KMS-11 (cell line): ENCODE measurements at regions not wholly inside any gene's neighbourhood (a gene's known extent, or its start where the extent isn't known, plus 50 kb on each side); places are given as distances from the start of the nearest gene placed in this dataset.

Experiments used
- H2AFZ ChIP-seq: fragments of 200-600 bp; sonication (generic); 2 replicates; pipeline ENCODE4 v1.6.1; 2016; ENCODE audit warnings: antibody characterized with exemption, mixed run types, low read depth
- H3K27ac ChIP-seq: fragments of 200-600 bp; sonication (generic); 2 replicates; pipeline ENCODE4 v1.6.1; 2016; ENCODE audit warnings: mild to moderate bottlenecking, mixed run types
- H3K27me3 ChIP-seq: fragments of 200-600 bp; sonication (generic); 2 replicates; pipeline ENCODE4 v1.6.1; 2017; ENCODE audit warnings: mild to moderate bottlenecking, low read depth, mixed run types, moderate library complexity; ENCODE audit not compliant: insufficient read depth
- H3K36me3 ChIP-seq: fragments of 200-600 bp; sonication (generic); 2 replicates; pipeline ENCODE4 v1.6.1; 2017; ENCODE audit warnings: mild to moderate bottlenecking, mixed run types; ENCODE audit not compliant: insufficient read depth
- H3K4me1 ChIP-seq: fragments of 200-600 bp; sonication (generic); 2 replicates; pipeline ENCODE4 v1.6.1; 2016; ENCODE audit warnings: mild to moderate bottlenecking, low read depth, mixed run types; ENCODE audit not compliant: poor library complexity, severe bottlenecking
- H3K4me2 ChIP-seq: fragments of 200-600 bp; sonication (generic); 2 replicates; pipeline ENCODE4 v1.7.0; 2016; ENCODE audit warnings: mild to moderate bottlenecking, mixed run types
- H3K4me3 ChIP-seq: fragments of 200-600 bp; sonication (generic); IDR thresholded peaks from 2 replicates; pipeline ENCODE4 v1.6.1; 2017; ENCODE audit warnings: low read depth, low read length, mixed read lengths; ENCODE audit not compliant: insufficient read depth
- H3K79me2 ChIP-seq: fragments of 200-600 bp; sonication (generic); 2 replicates; pipeline ENCODE4 v1.6.1; 2016; ENCODE audit warnings: low read depth, mixed run types; ENCODE audit not compliant: insufficient read depth
- H3K9ac ChIP-seq: fragments of 200-600 bp; sonication (generic); 2 replicates; pipeline ENCODE4 v1.6.1; 2016; ENCODE audit warnings: mild to moderate bottlenecking, mixed run types
- H4K20me1 ChIP-seq: fragments of 200-600 bp; sonication (generic); 2 replicates; pipeline ENCODE4 v1.6.1; 2016; ENCODE audit warnings: mild to moderate bottlenecking, mixed run types; ENCODE audit not compliant: insufficient read depth
- TF ChIP-seq, protein P1 (sequence below): fragments of 200-600 bp; sonication (generic); conservative IDR thresholded peaks from 2 replicates; pipeline ENCODE4 v1.6.1; 2017; ENCODE audit warnings: low read depth, mild to moderate bottlenecking, antibody characterized with exemption, low read length, moderate library complexity, mixed read lengths

DNA sequence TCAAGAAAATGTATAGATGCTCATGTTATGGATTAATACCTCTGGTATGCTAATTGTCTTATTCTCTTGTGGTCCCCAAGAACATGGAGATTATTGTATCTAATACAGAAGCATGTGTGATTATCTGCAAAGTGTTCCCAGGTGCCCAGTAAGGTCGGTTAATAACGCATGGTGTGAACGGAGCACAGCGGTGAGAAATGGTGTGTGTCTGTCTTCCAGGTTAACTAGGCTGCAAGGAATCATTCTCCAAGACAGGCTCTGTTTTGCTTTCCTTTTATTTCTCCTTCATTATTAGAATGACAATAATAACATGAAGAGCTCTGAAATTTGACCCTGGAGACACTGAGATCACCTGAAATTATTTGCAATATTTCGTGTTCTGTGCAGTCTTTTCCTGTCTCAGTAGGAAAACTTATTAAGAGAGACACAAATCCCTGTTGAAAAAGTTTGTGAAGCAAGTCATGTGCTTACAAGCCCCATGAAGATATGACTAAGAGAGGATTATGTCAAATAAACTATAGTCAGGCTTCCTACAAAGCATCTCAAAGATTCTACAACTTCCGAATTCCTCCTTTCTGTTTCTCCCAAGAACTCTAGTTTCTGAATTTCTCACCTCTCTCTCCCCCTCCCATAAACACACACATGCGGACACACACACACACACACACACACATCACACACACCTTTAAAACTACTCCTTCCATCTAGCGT, 230.9 kb downstream of the HS3ST1 start:
- no peak overlapping the region for H3K4me2 ChIP-seq
- no peaks in the 10 kb centered on the region for H3K79me2 ChIP-seq
- H2AFZ ChIP-seq, result no peak overlapping the region
- no peaks in the 10 kb centered on the region for H4K20me1 ChIP-seq
- no peak overlapping the region for H3K4me3 ChIP-seq
- H3K27me3 ChIP-seq, result no peaks in the 10 kb centered on the region
- no peaks in the 10 kb centered on the region for H3K36me3 ChIP-seq
- TF ChIP-seq, protein P1, sequence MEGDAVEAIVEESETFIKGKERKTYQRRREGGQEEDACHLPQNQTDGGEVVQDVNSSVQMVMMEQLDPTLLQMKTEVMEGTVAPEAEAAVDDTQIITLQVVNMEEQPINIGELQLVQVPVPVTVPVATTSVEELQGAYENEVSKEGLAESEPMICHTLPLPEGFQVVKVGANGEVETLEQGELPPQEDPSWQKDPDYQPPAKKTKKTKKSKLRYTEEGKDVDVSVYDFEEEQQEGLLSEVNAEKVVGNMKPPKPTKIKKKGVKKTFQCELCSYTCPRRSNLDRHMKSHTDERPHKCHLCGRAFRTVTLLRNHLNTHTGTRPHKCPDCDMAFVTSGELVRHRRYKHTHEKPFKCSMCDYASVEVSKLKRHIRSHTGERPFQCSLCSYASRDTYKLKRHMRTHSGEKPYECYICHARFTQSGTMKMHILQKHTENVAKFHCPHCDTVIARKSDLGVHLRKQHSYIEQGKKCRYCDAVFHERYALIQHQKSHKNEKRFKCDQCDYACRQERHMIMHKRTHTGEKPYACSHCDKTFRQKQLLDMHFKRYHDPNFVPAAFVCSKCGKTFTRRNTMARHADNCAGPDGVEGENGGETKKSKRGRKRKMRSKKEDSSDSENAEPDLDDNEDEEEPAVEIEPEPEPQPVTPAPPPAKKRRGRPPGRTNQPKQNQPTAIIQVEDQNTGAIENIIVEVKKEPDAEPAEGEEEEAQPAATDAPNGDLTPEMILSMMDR, result no peak
- no peak overlapping the region for H3K27ac ChIP-seq
- no peak overlapping the region for H3K9ac ChIP-seq
- H3K4me1 ChIP-seq, result no peaks in the 10 kb centered on the region

DNA sequence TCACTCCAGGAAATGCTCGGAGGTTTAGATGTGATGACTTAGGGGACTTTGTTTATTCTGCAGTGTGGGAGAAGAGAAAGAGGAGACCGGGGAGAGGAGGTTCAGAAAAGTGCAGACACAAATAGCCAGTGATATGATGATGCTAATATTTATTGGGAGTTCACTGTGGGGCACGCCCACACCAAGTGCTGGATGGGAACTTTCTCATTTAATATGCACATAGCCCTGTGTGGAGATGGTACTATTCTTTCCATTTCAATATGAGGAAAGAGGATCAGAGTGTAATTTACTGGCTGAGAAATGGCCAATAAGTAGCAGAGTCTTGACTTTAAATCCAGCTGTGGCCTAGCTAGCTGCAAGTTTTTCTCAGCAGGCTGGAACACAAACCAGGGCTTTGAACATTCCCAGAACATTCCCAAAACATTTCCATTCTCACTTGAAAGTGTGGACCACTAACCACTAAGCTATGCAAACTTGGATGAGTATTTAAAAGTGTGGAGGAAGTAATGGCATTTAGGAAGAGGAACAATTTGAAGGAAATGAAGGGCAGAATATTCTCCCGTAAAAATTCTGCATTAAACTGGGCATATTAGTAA, 231.7 kb downstream of the HS3ST1 start:
- no peaks in the 10 kb centered on the region for H4K20me1 ChIP-seq
- H3K27me3 ChIP-seq, result no peaks in the 10 kb centered on the region
- no peaks in the 10 kb centered on the region for H3K36me3 ChIP-seq
- H3K9ac ChIP-seq, result no peak overlapping the region
- H3K4me3 ChIP-seq, result no peak overlapping the region
- no peaks in the 10 kb centered on the region for H3K4me1 ChIP-seq
- no peak overlapping the region for H3K4me2 ChIP-seq
- TF ChIP-seq, protein P1, result no peak
- no peak overlapping the region for H3K27ac ChIP-seq
- H3K79me2 ChIP-seq, result no peaks in the 10 kb centered on the region
- H2AFZ ChIP-seq, result no peak overlapping the region

DNA sequence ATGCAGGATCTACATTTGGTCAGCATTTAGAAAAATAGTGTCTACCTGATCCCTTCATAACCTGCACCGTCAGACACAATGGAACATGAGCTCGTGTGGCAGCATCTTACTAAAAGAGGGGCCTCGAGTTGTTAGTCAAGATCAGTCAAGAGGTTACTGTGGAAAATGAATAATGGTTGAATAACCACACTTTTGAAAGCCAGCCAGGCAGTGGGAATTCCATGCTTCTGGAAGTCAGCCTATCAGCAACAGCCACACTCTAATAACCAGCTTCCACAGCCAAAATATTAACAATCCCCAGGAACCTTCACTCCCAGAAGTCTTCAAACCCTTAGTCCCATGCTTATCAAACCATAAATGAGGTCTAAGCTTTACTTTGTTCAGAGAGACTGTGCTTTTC, 234.3 kb downstream of the HS3ST1 start:
- TF ChIP-seq, protein P1, result no peak
- Histone ChIP-seq H3K4me1 (no peaks in the 10 kb centered on the region), H4K20me1 (no peaks in the 10 kb centered on the region), H3K79me2 (no peaks in the 10 kb centered on the region), H3K4me2 (no peak overlapping the region), H3K27me3 (no peaks in the 10 kb centered on the region), H3K9ac (no peak overlapping the region), H3K4me3 (no peak overlapping the region), H3K36me3 (no peaks in the 10 kb centered on the region), H2AFZ (no peak overlapping the region), H3K27ac (no peak overlapping the region)

DNA sequence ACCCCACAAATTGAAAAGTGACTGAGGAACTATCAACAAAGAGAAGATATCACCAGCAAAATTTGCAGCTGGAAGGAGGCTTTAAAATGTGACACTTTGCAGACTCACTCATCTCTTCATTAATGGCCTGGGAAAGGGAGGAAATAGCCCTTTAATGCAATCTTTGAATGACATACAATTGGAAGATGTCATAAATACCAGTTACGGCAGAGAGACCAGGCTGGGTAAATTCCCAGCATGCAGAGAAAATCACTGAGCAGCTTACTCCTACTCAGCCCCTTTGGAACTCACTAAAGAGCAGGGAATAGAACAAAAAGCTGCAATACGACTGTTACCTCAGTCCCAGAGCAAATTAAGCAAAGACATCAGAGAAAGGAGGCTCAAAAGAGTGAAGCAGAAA, 238.9 kb downstream of the HS3ST1 start:
- no peaks in the 10 kb centered on the region for H3K79me2 ChIP-seq
- H3K4me3 ChIP-seq, result no peak overlapping the region
- no peak overlapping the region for H3K9ac ChIP-seq
- H4K20me1 ChIP-seq, result no peaks in the 10 kb centered on the region
- no peaks in the 10 kb centered on the region for H3K36me3 ChIP-seq
- no peak overlapping the region for H3K4me2 ChIP-seq
- H2AFZ ChIP-seq, result no peak overlapping the region
- no peak overlapping the region for H3K27ac ChIP-seq
- H3K4me1 ChIP-seq, result no peaks in the 10 kb centered on the region
- TF ChIP-seq, protein P1, result no peak
- H3K27me3 ChIP-seq, result no peaks in the 10 kb centered on the region
